CD1c-positive myeloid dendritic cell (primary cell): ENCODE measurements at regions not wholly inside any gene's neighbourhood (a gene's known extent, or its start where the extent isn't known, plus 50 kb on each side); places are given as distances from the start of the nearest gene placed in this dataset.
A peak's percentile ranks its signal among the peaks of the same experiment; 100 is the strongest.

Source experiments
- DNase-seq: peaks from one replicate; pipeline ENCODE4 v3.0.0-alpha.2; 2016; ENCODE audit errors: extremely low spot score

GRCh38 chr4:139611391-139611790, 54.2 kb upstream of the MGST2 start:
- no peak for DNase-seq

DNA sequence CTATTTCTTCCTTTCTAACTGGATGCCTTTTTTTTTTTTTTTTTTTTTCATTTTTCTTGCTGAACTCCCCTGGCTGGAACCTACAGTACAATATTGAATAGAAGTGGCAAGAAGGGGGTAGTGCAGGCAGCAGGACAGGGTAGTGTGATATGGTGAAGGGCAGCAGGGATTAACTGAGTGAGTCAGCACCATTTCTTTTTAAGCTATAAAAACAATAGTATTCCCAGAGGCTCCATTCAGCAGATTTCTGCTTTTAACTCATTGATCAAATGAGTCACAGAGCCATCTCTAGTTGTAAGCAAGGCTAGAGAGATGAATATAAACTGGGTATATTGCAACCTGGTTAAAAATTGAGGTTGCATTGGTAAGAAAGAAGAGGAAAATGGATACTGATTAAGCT, 53.6 kb upstream of the SETD7 start:
- DNase-seq: no peak

DNA sequence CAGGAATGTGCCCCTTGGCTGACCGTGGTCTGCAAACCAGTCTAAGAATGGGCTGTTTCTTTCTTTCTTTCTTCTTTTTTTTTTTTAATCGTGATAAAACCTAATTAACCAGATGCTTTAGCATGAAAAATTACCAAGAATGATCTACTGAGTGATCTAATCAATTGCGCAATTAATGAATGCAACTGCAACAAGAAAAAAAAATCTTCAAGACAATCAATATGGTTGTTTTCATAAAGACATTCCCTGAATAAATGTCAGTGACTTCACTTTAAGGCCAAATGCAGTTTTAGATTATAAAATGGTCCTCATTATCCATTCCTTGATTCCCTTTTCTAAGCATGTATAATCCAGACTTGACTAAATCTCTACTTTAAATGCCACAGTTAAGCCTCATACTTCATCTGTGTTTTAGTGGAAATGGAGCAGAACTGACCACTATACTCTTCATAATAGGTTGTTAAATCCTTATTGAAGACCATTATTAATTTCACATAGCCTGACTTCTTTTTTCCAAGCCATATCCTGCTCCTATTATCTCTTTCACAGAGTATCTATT, 51.6 kb upstream of the SETD7 start:
- no peak for DNase-seq

DNA sequence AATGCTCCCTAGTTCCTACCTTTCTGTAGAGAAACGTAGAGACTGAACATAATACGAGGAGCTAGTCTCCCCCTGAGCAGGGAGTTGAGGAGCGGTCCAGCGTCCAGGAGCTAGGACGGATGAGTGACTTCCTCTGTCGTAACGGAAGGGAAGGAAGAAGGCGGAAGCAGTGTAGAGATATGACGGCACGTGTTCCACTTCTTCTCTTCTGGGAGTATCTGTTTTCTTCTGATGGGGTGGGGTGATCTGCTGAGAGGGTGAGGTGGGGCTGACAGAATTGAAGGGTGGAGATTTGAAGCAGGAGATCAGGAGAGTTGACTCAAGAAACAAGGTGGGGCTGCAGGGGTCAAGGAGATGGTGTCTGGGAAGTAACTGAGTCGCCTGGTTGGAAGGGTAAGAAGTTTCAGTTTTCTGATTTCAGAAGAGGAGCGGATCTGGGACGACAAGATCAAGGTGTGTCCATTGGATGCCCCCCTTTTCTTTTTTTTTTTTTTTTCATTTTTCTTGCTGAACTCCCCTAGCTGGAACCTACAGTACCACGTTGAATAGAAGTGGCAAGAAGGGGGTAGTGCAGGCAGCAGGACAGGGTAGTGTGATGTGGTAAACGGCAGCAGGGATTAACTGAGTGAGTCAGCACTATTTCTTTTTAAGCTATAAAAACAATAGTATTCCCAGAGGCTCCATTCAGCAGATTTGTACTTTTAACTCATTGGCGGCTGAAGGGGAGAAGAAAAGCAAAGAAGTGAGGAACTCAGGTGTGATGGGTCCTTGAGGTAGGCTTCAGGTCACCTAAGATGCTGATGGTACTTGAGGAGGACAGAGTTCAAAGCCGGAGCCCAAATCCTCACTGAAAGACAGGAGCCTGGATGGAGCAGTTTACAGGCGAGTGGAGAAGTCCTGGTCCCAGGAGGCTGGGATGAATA, 50.8 kb upstream of the SETD7 start:
- DNase-seq: peak; percentile 14

- no peak for DNase-seq
Measured at GRCh38 chr4:139606103-139606502, 50.1 kb upstream of the SETD7 start.
